ENCODE measurements at regions not wholly inside any gene's neighbourhood (a gene's known extent, or its start where the extent isn't known, plus 50 kb on each side); places are given as distances from the start of the nearest gene placed in this dataset.
"Not testable (repeated sequence)": the region's sequence is repeated elsewhere in the genome, so short reads cannot be mapped to it uniquely, and the experiment has no call there.

DNA sequence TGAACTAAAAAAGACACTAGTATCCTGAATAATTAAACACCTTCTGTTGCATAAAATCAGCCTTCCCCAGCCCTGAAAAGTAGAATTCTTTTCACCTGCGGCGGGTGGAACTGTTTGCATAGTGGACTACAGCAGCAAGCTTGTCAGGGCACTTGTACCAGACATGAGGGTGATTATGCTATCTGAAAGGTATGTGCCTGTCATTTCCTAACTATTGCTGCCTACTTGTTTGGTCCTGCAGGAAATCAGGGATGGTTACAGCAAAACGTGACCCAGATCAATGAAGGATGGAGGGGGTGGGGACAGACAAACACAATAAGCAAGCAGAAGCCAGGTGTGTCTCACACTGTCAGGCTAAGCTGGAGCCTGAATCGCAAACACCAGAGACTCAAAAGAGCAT is 385.6 kb downstream of the MLLT3 start:
- peaks cover 10% of the 10 kb centered on the region for H3K9me3 Mint-ChIP-seq (ENCODE audit: low read depth)
- no peak overlapping the region for H3K4me3 Mint-ChIP-seq (ENCODE audit: low read depth)
- H3K4me1 Mint-ChIP-seq (ENCODE audit: low read depth), result peaks cover 13% of the 10 kb centered on the region
- peaks cover 2% of the 10 kb centered on the region for H3K36me3 Mint-ChIP-seq (ENCODE audit: insufficient read depth)
- no peaks in the 10 kb centered on the region for H3K27me3 Mint-ChIP-seq
- H3K27ac Mint-ChIP-seq, result peak overlapping the region; percentile 85
- peak; percentile 14 for DNase-seq (ENCODE audit: low spot score, unreplicated experiment)
- TF ChIP-seq, protein P1, sequence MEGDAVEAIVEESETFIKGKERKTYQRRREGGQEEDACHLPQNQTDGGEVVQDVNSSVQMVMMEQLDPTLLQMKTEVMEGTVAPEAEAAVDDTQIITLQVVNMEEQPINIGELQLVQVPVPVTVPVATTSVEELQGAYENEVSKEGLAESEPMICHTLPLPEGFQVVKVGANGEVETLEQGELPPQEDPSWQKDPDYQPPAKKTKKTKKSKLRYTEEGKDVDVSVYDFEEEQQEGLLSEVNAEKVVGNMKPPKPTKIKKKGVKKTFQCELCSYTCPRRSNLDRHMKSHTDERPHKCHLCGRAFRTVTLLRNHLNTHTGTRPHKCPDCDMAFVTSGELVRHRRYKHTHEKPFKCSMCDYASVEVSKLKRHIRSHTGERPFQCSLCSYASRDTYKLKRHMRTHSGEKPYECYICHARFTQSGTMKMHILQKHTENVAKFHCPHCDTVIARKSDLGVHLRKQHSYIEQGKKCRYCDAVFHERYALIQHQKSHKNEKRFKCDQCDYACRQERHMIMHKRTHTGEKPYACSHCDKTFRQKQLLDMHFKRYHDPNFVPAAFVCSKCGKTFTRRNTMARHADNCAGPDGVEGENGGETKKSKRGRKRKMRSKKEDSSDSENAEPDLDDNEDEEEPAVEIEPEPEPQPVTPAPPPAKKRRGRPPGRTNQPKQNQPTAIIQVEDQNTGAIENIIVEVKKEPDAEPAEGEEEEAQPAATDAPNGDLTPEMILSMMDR (IDR thresholded peaks at IDR 0.05; ENCODE audit: unreplicated experiment), result no peak

DNA sequence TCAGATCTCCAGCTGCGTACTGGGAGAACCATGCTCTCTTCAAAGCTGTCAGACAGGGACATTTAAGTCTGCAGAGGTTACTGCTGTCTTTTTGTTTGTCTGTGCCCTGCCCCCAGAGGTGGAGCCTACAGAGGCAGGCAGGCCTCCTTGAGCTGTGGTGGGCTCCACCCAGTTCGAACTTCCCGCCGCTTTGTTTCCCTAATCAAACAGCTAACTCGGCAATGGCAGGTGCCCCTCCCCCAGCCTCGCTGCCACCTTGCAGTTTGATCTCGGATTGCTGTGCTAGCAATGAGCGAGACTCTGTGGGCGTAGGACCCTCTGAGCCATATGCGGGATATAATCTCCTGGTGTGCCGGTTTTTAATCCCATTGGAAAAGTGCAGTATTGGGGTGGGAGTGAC is 387.1 kb downstream of the MLLT3 start:
- H3K27ac Mint-ChIP-seq; DNase-seq (ENCODE audit: low spot score, unreplicated experiment); H3K36me3 Mint-ChIP-seq (ENCODE audit: insufficient read depth); H3K4me3 Mint-ChIP-seq (ENCODE audit: low read depth); H3K27me3 Mint-ChIP-seq: not testable (repeated sequence)
- Mint-ChIP-seq H3K9me3 (ENCODE audit: low read depth) (peaks cover 16% of the 10 kb centered on the region), H3K4me1 (ENCODE audit: low read depth) (peaks cover 13% of the 10 kb centered on the region)

DNA sequence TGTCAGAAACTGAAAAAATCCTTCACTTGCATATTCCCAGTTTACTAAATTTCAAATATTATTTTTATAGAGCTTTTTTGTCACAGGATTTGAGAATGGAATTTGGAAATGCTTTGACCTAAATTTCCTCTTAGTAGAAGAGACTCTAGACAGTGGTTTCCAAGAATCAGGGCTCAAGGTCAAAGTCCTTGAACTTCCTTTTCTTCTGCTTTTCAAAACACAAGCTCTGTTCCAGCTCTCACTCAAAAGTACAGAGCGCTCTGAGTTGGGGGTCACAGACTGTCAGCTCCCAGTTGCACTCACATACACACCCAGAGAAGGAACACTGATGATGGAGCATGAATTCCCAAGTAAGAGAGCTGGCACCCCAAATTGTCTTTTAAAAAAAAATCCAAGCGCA is 394.2 kb downstream of the MLLT3 start:
- TF ChIP-seq, protein P1 (IDR thresholded peaks at IDR 0.05; ENCODE audit: unreplicated experiment), result no peak
- Mint-ChIP-seq H3K4me3 (ENCODE audit: low read depth) (no peak overlapping the region), H3K27ac (no peak overlapping the region), H3K36me3 (ENCODE audit: insufficient read depth) (no peaks in the 10 kb centered on the region), H3K4me1 (ENCODE audit: low read depth) (no peaks in the 10 kb centered on the region), H3K27me3 (no peaks in the 10 kb centered on the region), H3K9me3 (ENCODE audit: low read depth) (peaks cover 9% of the 10 kb centered on the region)
- DNase-seq (ENCODE audit: low spot score, unreplicated experiment), result no peak

GRCh38 chr9:20227166-20227874 is 395.0 kb downstream of the MLLT3 start:
- Mint-ChIP-seq H3K9me3 (ENCODE audit: low read depth) (peaks cover 7% of the 10 kb centered on the region), H3K36me3 (ENCODE audit: insufficient read depth) (no peaks in the 10 kb centered on the region), H3K27me3 (no peaks in the 10 kb centered on the region), H3K4me3 (ENCODE audit: low read depth) (no peak overlapping the region), H3K4me1 (ENCODE audit: low read depth) (no peaks in the 10 kb centered on the region), H3K27ac (no peak overlapping the region)
- DNase-seq (ENCODE audit: low spot score, unreplicated experiment), result no peak
- TF ChIP-seq, protein P1 (IDR thresholded peaks at IDR 0.05; ENCODE audit: unreplicated experiment), result no peak

DNA sequence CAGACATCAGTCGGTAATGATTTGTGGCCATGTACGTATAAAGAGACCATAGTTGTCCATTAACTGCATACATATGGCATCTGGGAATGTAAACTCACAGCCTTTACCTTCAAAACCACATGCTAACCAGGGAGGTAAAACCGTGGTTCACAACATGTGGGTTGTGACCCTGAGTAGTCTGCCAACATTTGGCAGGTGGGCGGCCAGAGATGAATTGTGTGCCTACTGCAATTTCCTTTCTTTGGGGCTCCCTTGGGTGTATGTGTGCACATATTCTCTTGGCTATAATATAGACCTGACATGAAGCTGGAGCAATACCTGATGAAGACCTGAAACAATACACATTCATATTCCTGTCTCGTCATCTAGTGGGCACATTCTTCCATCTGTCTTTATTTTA is 396.0 kb downstream of the MLLT3 start:
- Mint-ChIP-seq H3K27ac (no peak overlapping the region), H3K4me3 (ENCODE audit: low read depth) (no peak overlapping the region), H3K9me3 (ENCODE audit: low read depth) (peaks cover 5% of the 10 kb centered on the region), H3K27me3 (no peaks in the 10 kb centered on the region), H3K36me3 (ENCODE audit: insufficient read depth) (no peaks in the 10 kb centered on the region), H3K4me1 (ENCODE audit: low read depth) (no peaks in the 10 kb centered on the region)
- TF ChIP-seq, protein P1 (IDR thresholded peaks at IDR 0.05; ENCODE audit: unreplicated experiment), result no peak
- DNase-seq (ENCODE audit: low spot score, unreplicated experiment), result no peak

GRCh38 chr9:20225826-20226225 is 396.5 kb downstream of the MLLT3 start:
- no peak for DNase-seq (ENCODE audit: low spot score, unreplicated experiment)
- TF ChIP-seq, protein P1 (IDR thresholded peaks at IDR 0.05; ENCODE audit: unreplicated experiment), result no peak
- Mint-ChIP-seq H3K36me3 (ENCODE audit: insufficient read depth) (no peaks in the 10 kb centered on the region), H3K27me3 (no peaks in the 10 kb centered on the region), H3K4me3 (ENCODE audit: low read depth) (no peak overlapping the region), H3K27ac (peak overlapping the region; percentile 44), H3K4me1 (ENCODE audit: low read depth) (no peaks in the 10 kb centered on the region), H3K9me3 (ENCODE audit: low read depth) (peaks cover under 1% of the 10 kb centered on the region)
